ENCODE measurements at regions not wholly inside any gene's neighbourhood (a gene's known extent, or its start where the extent isn't known, plus 50 kb on each side); places are given as distances from the start of the nearest gene placed in this dataset.

DNA sequence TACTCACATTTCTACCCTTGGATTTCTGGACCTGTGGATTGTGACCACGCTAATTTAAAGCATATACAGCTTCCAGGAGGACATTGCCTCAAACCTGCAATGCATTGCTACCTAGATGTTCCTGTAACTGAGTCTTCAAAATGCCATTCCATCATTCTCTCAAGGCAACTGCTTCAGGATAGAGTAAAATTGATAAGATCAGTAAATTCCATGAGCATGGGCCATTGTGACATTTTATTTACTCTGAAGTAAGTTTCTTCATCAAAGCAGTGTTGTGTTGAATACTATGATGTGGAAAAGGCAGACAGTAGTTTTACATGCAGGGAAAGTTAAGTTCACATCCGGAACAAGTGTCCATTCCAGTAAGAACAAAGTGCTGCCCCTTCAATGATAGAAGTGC lies 991.0 kb downstream of the ARAP2 start:
- TF ChIP-seq, protein P1, sequence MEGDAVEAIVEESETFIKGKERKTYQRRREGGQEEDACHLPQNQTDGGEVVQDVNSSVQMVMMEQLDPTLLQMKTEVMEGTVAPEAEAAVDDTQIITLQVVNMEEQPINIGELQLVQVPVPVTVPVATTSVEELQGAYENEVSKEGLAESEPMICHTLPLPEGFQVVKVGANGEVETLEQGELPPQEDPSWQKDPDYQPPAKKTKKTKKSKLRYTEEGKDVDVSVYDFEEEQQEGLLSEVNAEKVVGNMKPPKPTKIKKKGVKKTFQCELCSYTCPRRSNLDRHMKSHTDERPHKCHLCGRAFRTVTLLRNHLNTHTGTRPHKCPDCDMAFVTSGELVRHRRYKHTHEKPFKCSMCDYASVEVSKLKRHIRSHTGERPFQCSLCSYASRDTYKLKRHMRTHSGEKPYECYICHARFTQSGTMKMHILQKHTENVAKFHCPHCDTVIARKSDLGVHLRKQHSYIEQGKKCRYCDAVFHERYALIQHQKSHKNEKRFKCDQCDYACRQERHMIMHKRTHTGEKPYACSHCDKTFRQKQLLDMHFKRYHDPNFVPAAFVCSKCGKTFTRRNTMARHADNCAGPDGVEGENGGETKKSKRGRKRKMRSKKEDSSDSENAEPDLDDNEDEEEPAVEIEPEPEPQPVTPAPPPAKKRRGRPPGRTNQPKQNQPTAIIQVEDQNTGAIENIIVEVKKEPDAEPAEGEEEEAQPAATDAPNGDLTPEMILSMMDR (IDR thresholded peaks at IDR 0.05), result no peak
- TF ChIP-seq POLR2A (IDR thresholded peaks at IDR 0.05), result no peak
- TF ChIP-seq POLR2AphosphoS5 (IDR thresholded peaks at IDR 0.05), result no peak
